IMR-90 (cell line): ENCODE measurements at regions not wholly inside any gene's neighbourhood (a gene's known extent, or its start where the extent isn't known, plus 50 kb on each side); places are given as distances from the start of the nearest gene placed in this dataset.

ENCODE experiments used
- ATAC-seq: fragments of 200-7000 bp; cut with Tn5 transposase; 2 replicates; pipeline ENCODE4 v1.9.1; 2020; ENCODE audit warnings: low read depth, mild to moderate bottlenecking, moderate library complexity
- BruUV-seq: library from RNA; stranded (reverse); fragments of 400-500 nt; replicated peaks from 2 replicates; lab custom pipeline; 2021; lab: Mats Ljungman, UMichigan
- CTCF ChIA-PET: fragments of 300-600 bp; formaldehyde crosslinking; extraction: SDS; loops from one replicate; lab custom pipeline; 2021; ENCODE audit warnings: antibody characterized with exemption; lab: Yijun Ruan, JAX
- POLR2A ChIA-PET: fragments of 300-600 bp; sonication (Branson Sonifier 250); formaldehyde crosslinking; loops from one replicate; lab custom pipeline; 2022; ENCODE audit warnings: antibody characterized with exemption; ENCODE audit not compliant: unreplicated experiment; lab: Charles Lee
- DNase-seq: peaks from one replicate; pipeline ENCODE4 v3.0.0; 2013
- H2AFZ ChIP-seq: replicated peaks from 2 replicates; pipeline ENCODE3; 2013; ENCODE audit warnings: low read length, mild to moderate bottlenecking; ENCODE audit not compliant: poor library complexity
- H2AK5ac ChIP-seq: 2 replicates; pipeline ENCODE4 v1.6.1; 2013; ENCODE audit warnings: low read depth, low read length, inconsistent platforms
- H2AK9ac ChIP-seq: replicated peaks from 2 replicates; pipeline ENCODE3; 2013; ENCODE audit warnings: mild to moderate bottlenecking, low read depth, low read length, moderate library complexity; ENCODE audit not compliant: poor library complexity
- H2BK120ac ChIP-seq: 2 replicates; pipeline ENCODE4 v1.6.1; 2013; ENCODE audit warnings: low read depth, low read length, inconsistent platforms
- H2BK15ac ChIP-seq: 3 replicates; pipeline ENCODE4 v1.6.1; 2013; ENCODE audit warnings: low read depth, low read length, inconsistent platforms
- H2BK20ac ChIP-seq: 2 replicates; pipeline ENCODE4 v1.6.1; 2013; ENCODE audit warnings: low read depth, mild to moderate bottlenecking, inconsistent platforms, low read length, moderate library complexity
- H2BK5ac ChIP-seq: 2 replicates; pipeline ENCODE4 v1.6.1; 2013; ENCODE audit warnings: mild to moderate bottlenecking, low read depth, low read length, inconsistent platforms; ENCODE audit not compliant: poor library complexity, severe bottlenecking
- H3K14ac ChIP-seq: replicated peaks from 2 replicates; pipeline ENCODE4 v1.6.1; 2013; ENCODE audit warnings: low read depth, low read length, inconsistent platforms
- H3K18ac ChIP-seq: 2 replicates; pipeline ENCODE4 v1.6.1; 2013; ENCODE audit warnings: low read depth, low read length, control low read depth
- H3K23ac ChIP-seq: 2 replicates; pipeline ENCODE4 v1.6.1; 2013; ENCODE audit warnings: low read depth, low read length, inconsistent platforms
- H3K27ac ChIP-seq: 2 replicates; pipeline ENCODE4 v1.5.1; 2013; ENCODE audit warnings: mild to moderate bottlenecking, control low read depth, low read length; ENCODE audit not compliant: insufficient read depth
- H3K27me3 ChIP-seq: 2 replicates; pipeline ENCODE4 v1.6.1; 2013; ENCODE audit warnings: low read length; ENCODE audit not compliant: control insufficient read depth, insufficient read depth
- H3K36me3 ChIP-seq: 2 replicates; pipeline ENCODE4 v1.6.1; 2013; ENCODE audit warnings: low read length, mixed read lengths; ENCODE audit not compliant: control insufficient read depth, insufficient read depth
- H3K4ac ChIP-seq: 2 replicates; pipeline ENCODE4 v1.6.1; 2013; ENCODE audit warnings: low read depth, low read length, inconsistent platforms
- H3K4me1 ChIP-seq: 2 replicates; pipeline ENCODE4 v1.6.1; 2013; ENCODE audit warnings: low read length, mixed read lengths; ENCODE audit not compliant: control insufficient read depth, insufficient read depth
- H3K4me2 ChIP-seq: 2 replicates; pipeline ENCODE4 v1.6.1; 2013; ENCODE audit warnings: low read depth, mild to moderate bottlenecking, control low read depth, low read length, moderate library complexity
- H3K4me3 ChIP-seq: 2 replicates; pipeline ENCODE4 v1.5.1; 2013; ENCODE audit warnings: low read depth, mild to moderate bottlenecking, control low read depth, low read length, moderate library complexity; ENCODE audit not compliant: insufficient read depth
- H3K56ac ChIP-seq: 2 replicates; pipeline ENCODE4 v1.6.1; 2013; ENCODE audit warnings: low read length, inconsistent platforms; ENCODE audit not compliant: insufficient read depth; ENCODE audit errors: extremely low read depth
- H3K79me1 ChIP-seq, 2 experiments: 2 replicates each; pipeline ENCODE4 v1.6.1; 2013; ENCODE audit warnings: low read length in 2 of 2, inconsistent platforms in 1 of 2, low read depth in 1 of 2
- H3K9ac ChIP-seq: 2 replicates; pipeline ENCODE4 v1.6.1; 2013; ENCODE audit warnings: low read depth, low read length, control low read depth
- H3K9me1 ChIP-seq: 2 replicates; pipeline ENCODE4 v1.6.1; 2013; ENCODE audit warnings: low read length, inconsistent platforms; ENCODE audit not compliant: insufficient read depth
- H3K9me3 ChIP-seq: 2 replicates; pipeline ENCODE4 v1.6.1; 2013; ENCODE audit warnings: low read length; ENCODE audit not compliant: control insufficient read depth, insufficient read depth
- H4K20me1 ChIP-seq: 2 replicates; pipeline ENCODE4 v1.6.1; 2013; ENCODE audit warnings: low read length, inconsistent platforms; ENCODE audit not compliant: insufficient read depth
- H4K5ac ChIP-seq: 2 replicates; pipeline ENCODE4 v1.6.1; 2013; ENCODE audit warnings: mild to moderate bottlenecking, low read depth, low read length, control low read depth
- H4K8ac ChIP-seq, 2 experiments: 2 replicates each; pipeline ENCODE4 v1.6.1; 2013; ENCODE audit warnings: low read depth in 2 of 2, low read length in 2 of 2, control low read depth in 1 of 2, inconsistent platforms in 1 of 2
- H4K91ac ChIP-seq: 2 replicates; pipeline ENCODE4 v1.6.1; 2013; ENCODE audit warnings: low read depth, low read length, inconsistent platforms; ENCODE audit not compliant: insufficient read depth
- BHLHE40 ChIP-seq: fragments of 150-350 bp; IDR thresholded peaks from 2 replicates; pipeline ENCODE4 v1.6.1; 2016; ENCODE audit warnings: mild to moderate bottlenecking, low read depth, low read length
- CEBPB ChIP-seq: IDR thresholded peaks from 2 replicates; pipeline ENCODE4 v1.6.1; 2012; ENCODE audit warnings: low read depth, low read length, improper control_type of control experiment
- CHD1 ChIP-seq: IDR thresholded peaks from 2 replicates; pipeline ENCODE4 v1.6.1; 2012; ENCODE audit warnings: low read depth, low read length, improper control_type of control experiment
- MAFK ChIP-seq: IDR thresholded peaks from 2 replicates; pipeline ENCODE4 v1.6.1; 2012; ENCODE audit warnings: low read depth, low read length, improper control_type of control experiment
- MAZ ChIP-seq: IDR thresholded peaks from 2 replicates; pipeline ENCODE4 v1.6.1; 2012; ENCODE audit warnings: low read depth, mild to moderate bottlenecking, low read length, improper control_type of control experiment, moderate library complexity, borderline replicate concordance
- MXI1 ChIP-seq: IDR thresholded peaks from 2 replicates; pipeline ENCODE4 v1.6.1; 2012; ENCODE audit warnings: low read depth, mild to moderate bottlenecking, low read length, moderate library complexity, borderline replicate concordance
- NFE2L2 ChIP-seq: fragments of 150-350 bp; IDR thresholded peaks from 2 replicates; pipeline ENCODE4 v1.6.1; 2016; ENCODE audit warnings: low read depth, mild to moderate bottlenecking, low read length
- POLR2A ChIP-seq: IDR thresholded peaks from 2 replicates; pipeline ENCODE4 v1.6.1; 2012; ENCODE audit warnings: mild to moderate bottlenecking, low read depth, low read length
- RAD21 ChIP-seq: IDR thresholded peaks from 2 replicates; pipeline ENCODE4 v1.6.1; 2012; ENCODE audit warnings: low read length, improper control_type of control experiment
- RFX5 ChIP-seq: IDR thresholded peaks from 2 replicates; pipeline ENCODE4 v1.8.0; 2012; ENCODE audit warnings: low read depth, mild to moderate bottlenecking, low read length, moderate library complexity
- SMC3 ChIP-seq: fragments of 150-350 bp; IDR thresholded peaks from 2 replicates; pipeline ENCODE4 v1.6.1; 2016; ENCODE audit warnings: low read depth, mild to moderate bottlenecking, antibody characterized with exemption, low read length, moderate library complexity
- USF2 ChIP-seq: fragments of 150-350 bp; IDR thresholded peaks from 2 replicates; pipeline ENCODE4 v1.6.1; 2017; ENCODE audit warnings: mild to moderate bottlenecking, antibody characterized with exemption, low read length, low read depth
- WGBS, 2 experiments: methylation state at CpG; one replicate each; pipeline versions ENCODE4 v1.1.5 to v1.1.7; 2013; ENCODE audit warnings: missing lambda C conversion rate in 2 of 2; ENCODE audit not compliant: insufficient read length in 1 of 2; ENCODE audit errors: extremely low coverage in 2 of 2; 5-methylcytosine and 5-hydroxymethylcytosine counted together
- dilution Hi-C: fragments of 300-500 bp; cut with HindIII; formaldehyde crosslinking; loops from one replicate; pipeline ENCODE4 v1.14.3; 2018; ENCODE audit warnings: low sequenced_read_pairs; ENCODE audit not compliant: unreplicated experiment
- in situ Hi-C: fragments of 300-500 bp; cut with MboI; formaldehyde crosslinking; loops from 3 replicates; pipeline ENCODE4 v1.14.3; 2019; ENCODE audit warnings: low sequenced_read_pairs, inconsistent platforms, mixed read lengths
- intact Hi-C: fragments of 100-400 bp; cut with micrococcal nuclease; formaldehyde crosslinking; loops from 2 replicates; pipeline ENCODE4 v1.10.0; 2022
- TF ChIP-seq, protein P1 (sequence below): conservative IDR thresholded peaks from 2 replicates; pipeline ENCODE4 v1.5.1; 2012; ENCODE audit warnings: mild to moderate bottlenecking, low read depth, low read length, improper control_type of control experiment
- TF ChIP-seq, protein P2 (sequence below): fragments of 150-350 bp; IDR thresholded peaks from 2 replicates; pipeline ENCODE4 v1.6.1; 2016; ENCODE audit warnings: low read depth, mild to moderate bottlenecking, low read length, moderate library complexity, borderline replicate concordance

GRCh38 chr6:113664909-113665308 is 192.2 kb upstream of the MARCKS start:
- H3K4me2 ChIP-seq = no peak overlapping the region
- no peaks in the 10 kb centered on the region for H3K79me1 ChIP-seq
- H2BK5ac ChIP-seq = no peak overlapping the region
- in situ Hi-C loops (no loop called here), intact Hi-C loops (no loop called here), dilution Hi-C loops (no loop called here)
- no peak overlapping the region for H2BK15ac ChIP-seq
- TF ChIP-seq USF2 = no peak
- TF ChIP-seq NFE2L2 = no peak
- no peak for TF ChIP-seq CEBPB
- no peak for TF ChIP-seq RFX5
- TF ChIP-seq SMC3 = no peak
- no peak for TF ChIP-seq MAZ
- no peak for TF ChIP-seq RAD21
- TF ChIP-seq CHD1 = no peak
- no peak for TF ChIP-seq POLR2A
- no peak for TF ChIP-seq BHLHE40
- no peak for TF ChIP-seq MAFK
- TF ChIP-seq, protein P1, sequence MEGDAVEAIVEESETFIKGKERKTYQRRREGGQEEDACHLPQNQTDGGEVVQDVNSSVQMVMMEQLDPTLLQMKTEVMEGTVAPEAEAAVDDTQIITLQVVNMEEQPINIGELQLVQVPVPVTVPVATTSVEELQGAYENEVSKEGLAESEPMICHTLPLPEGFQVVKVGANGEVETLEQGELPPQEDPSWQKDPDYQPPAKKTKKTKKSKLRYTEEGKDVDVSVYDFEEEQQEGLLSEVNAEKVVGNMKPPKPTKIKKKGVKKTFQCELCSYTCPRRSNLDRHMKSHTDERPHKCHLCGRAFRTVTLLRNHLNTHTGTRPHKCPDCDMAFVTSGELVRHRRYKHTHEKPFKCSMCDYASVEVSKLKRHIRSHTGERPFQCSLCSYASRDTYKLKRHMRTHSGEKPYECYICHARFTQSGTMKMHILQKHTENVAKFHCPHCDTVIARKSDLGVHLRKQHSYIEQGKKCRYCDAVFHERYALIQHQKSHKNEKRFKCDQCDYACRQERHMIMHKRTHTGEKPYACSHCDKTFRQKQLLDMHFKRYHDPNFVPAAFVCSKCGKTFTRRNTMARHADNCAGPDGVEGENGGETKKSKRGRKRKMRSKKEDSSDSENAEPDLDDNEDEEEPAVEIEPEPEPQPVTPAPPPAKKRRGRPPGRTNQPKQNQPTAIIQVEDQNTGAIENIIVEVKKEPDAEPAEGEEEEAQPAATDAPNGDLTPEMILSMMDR = no peak
- no peak for TF ChIP-seq MXI1
- TF ChIP-seq, protein P2, sequence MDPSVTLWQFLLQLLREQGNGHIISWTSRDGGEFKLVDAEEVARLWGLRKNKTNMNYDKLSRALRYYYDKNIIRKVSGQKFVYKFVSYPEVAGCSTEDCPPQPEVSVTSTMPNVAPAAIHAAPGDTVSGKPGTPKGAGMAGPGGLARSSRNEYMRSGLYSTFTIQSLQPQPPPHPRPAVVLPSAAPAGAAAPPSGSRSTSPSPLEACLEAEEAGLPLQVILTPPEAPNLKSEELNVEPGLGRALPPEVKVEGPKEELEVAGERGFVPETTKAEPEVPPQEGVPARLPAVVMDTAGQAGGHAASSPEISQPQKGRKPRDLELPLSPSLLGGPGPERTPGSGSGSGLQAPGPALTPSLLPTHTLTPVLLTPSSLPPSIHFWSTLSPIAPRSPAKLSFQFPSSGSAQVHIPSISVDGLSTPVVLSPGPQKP = no peak
- H2BK120ac ChIP-seq = no peak overlapping the region
- no peaks in the 10 kb centered on the region for H3K9me1 ChIP-seq
- WGBS, 2 experiments = no CpG with 5 or more reads among the region's 2 CpGs
- ChIA-PET CTCF (no interaction called here), POLR2A (no interaction called here)
- no peak overlapping the region for H2AFZ ChIP-seq
- no peak overlapping the region for H3K56ac ChIP-seq
- no peak overlapping the region for H4K5ac ChIP-seq
- no peak overlapping the region for H4K91ac ChIP-seq
- H2AK5ac ChIP-seq = no peak overlapping the region
- no peak overlapping the region for H4K8ac ChIP-seq
- ATAC-seq (no peak), DNase-seq (no peak)
- H3K27me3 ChIP-seq = 0 out of 2 replicates have a peak, but pooled peaks cover 2% of the 10 kb centered on the region
- no peak overlapping the region for H3K4ac ChIP-seq
- H2BK20ac ChIP-seq = no peak overlapping the region
- H3K36me3 ChIP-seq = no peaks in the 10 kb centered on the region
- no peak overlapping the region for H3K4me3 ChIP-seq
- no peaks in the 10 kb centered on the region for H4K20me1 ChIP-seq
- no peak overlapping the region for H3K27ac ChIP-seq
- H3K18ac ChIP-seq = no peak overlapping the region
- H3K9ac ChIP-seq = no peak overlapping the region
- no peaks in the 10 kb centered on the region for H3K4me1 ChIP-seq
- no peaks in the 10 kb centered on the region for H3K9me3 ChIP-seq
- BruUV-seq = no TSS peak
- H3K14ac ChIP-seq = no peak overlapping the region
- H3K23ac ChIP-seq = no peak overlapping the region
- H2AK9ac ChIP-seq = no peak overlapping the region
